ENCODE measurements at regions not wholly inside any gene's neighbourhood (a gene's known extent, or its start where the extent isn't known, plus 50 kb on each side); places are given as distances from the start of the nearest gene placed in this dataset.
"Not testable (repeated sequence)": the region's sequence is repeated elsewhere in the genome, so short reads cannot be mapped to it uniquely, and the experiment has no call there.

GRCh38 chr17:77822302-77823030 lies 136.0 kb upstream of the TNRC6C start:
- no peak for DNase-seq (ENCODE audit: low read depth in 2 of 2, low spot score in 1 of 2)

DNA sequence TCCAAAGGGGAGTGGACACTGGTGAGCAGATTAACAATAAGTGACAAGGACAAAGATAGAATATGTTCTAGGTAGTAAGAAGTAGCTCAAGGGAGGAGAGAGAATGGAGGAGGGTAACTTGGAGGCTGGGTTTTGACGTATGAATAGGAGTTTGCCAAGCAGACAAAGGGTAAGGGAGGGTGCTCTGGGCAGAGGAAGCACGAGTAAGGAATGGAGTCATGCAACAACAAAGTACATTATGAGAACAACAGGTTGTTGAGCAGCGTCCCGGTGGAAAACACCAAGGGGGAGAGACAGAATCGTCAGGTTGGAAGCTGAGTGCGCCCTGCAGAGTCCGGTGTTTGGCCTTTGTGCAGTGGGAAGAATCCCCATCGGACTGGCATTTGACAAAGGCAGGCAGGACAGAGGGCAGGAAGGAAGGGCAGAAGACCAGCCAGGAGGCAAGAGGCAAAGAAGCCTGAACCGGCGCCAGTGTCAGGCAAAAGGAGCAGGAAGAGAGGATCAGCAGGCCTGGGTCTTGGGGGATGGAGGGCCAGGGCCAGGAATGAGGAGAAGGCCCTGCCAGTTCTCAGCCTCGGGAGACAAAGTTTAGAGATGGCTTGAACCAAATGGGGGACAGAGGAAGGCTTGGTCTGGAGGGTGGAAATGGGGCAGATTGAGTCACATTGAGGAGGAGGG lies 134.3 kb upstream of the TNRC6C start:
- DNase-seq (ENCODE audit: low read depth in 2 of 2, low spot score in 1 of 2), result no peak

- no peak for DNase-seq (ENCODE audit: low read depth in 2 of 2, low spot score in 1 of 2)
Measured at GRCh38 chr17:77824780-77825280, 133.7 kb upstream of the TNRC6C start.

DNA sequence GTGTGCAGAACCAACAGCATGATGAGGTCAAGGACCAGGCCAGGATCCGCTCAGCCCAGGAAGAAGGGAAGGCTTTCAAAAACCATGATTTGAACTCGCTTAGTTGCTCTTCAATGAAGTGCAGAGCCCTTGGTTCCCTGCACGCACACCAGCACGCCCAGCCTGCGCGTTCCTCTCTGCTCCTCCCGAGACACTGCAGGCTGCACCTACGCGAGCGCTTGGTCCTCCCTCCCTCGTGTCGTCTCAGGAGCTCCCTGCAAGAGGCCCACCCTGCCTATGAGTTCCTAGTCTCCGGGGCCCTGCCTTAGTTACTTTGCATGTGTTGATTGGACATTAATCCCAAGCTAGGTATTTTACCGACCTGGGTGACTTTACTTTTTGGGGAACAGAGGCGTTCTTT lies 132.9 kb upstream of the TNRC6C start:
- no peak for DNase-seq (ENCODE audit: low read depth in 2 of 2, low spot score in 1 of 2)

- DNase-seq (ENCODE audit: low read depth in 2 of 2, low spot score in 1 of 2), result no peak
Measured at GRCh38 chr17:77826132-77826873, 132.2 kb upstream of the TNRC6C start.

DNA sequence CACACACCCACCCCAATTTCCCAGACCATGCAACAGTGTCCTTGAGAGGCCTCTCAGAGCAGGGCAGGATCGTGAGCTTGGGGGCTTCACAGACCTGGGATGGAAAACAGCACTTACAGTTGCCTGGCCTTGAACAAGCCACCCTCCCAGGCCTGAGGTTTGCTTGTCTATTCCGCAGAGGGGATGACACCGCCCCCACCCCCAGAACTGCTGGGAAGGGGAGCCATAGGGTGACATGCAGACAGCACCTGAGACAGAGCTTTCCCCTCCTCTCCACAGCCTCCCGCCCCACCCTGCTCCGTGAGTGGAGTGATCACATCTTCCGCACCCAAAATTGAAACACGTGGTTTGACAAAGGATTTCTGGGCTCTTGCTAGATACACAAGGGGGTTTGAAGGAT lies 131.5 kb upstream of the TNRC6C start:
- no peak for DNase-seq (ENCODE audit: low read depth in 2 of 2, low spot score in 1 of 2)

- no peak for DNase-seq (ENCODE audit: low read depth in 2 of 2, low spot score in 1 of 2)
Measured at GRCh38 chr17:77827511-77827910, 131.0 kb upstream of the TNRC6C start.

DNA sequence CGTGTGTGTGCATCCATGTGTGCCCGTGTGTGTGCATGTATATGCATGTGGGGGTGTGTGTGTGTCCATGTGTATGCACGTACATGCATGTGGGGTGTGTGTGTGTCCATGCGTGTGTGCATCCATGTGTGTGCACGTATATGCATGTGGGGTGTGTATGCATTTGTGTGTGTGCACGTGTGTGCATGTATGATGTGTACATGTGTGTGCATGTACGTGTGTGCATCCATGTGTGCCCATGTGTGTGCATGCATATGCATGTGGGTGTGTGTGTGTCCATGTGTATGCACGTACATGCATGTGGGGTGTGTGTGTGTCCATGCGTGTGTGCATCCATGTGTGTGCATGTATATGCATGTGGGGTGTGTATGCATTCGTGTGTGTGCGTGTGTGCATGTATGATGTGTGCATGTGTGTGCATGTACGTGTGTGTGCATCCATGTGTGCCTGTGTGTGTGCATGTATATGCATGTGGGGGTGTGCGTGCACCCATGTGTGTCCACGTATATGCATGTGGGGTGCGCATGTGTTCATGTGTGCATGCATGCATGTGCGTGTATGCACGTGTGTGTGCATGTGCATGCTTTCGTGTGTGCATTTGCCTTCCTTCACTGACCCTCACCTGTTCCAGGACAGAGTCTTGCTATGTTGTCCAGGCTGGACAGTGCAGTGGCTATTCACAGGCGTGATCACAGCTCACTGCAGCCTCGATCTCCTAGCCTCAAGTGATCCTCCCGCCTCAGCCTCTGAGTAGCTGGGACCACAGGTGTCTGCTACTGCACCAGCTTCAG lies 129.6 kb upstream of the TNRC6C start:
- no peak for DNase-seq (ENCODE audit: low read depth in 2 of 2, low spot score in 1 of 2)

DNA sequence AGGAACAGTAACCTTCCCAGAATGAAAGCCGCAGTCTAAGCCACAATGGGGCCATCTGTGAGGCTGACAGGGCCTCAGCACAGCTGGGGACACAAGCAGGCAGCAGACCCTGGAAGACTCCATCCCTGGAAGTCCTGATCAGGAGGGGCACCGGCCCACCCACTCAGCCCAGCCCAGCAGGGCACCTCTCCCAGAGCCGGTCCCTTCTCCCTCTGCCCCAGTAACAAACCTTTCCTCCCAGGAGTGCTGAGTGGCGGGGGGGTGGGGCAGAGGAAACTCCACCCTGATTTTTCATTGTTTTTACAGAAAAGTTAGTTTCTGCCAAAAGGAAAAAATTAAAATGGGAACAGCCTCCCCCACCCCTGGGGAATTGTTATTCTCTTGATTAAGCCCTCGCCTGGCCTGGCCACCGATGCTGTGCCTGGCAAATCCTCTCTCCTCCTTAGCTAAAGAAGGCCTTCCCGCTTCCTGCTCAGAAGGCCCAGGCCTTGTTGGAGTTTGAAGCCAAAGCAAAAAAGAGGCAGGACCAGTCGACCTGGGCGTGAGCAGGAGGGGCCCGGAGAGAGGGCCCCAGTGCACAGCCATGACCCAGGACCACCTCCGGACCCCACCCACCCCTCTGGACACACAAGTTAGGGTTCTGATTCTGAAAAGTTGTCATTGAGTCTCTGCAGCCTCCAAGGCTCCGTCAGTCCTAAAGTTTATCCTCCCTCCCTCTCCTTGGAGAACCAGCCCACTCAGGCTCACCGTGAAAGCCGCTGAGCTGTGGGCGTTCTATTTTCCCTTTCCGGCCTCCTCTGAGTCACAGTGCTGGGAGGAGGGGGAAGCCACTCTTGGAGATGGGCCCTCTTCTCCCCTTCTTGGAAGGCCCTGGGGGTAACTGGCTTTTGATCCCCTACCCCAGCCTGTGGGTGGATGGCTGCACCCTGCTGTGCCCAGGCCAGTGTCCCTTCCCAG lies 128.4 kb upstream of the TNRC6C start:
- no peak for DNase-seq (ENCODE audit: low read depth in 2 of 2, low spot score in 1 of 2)

DNA sequence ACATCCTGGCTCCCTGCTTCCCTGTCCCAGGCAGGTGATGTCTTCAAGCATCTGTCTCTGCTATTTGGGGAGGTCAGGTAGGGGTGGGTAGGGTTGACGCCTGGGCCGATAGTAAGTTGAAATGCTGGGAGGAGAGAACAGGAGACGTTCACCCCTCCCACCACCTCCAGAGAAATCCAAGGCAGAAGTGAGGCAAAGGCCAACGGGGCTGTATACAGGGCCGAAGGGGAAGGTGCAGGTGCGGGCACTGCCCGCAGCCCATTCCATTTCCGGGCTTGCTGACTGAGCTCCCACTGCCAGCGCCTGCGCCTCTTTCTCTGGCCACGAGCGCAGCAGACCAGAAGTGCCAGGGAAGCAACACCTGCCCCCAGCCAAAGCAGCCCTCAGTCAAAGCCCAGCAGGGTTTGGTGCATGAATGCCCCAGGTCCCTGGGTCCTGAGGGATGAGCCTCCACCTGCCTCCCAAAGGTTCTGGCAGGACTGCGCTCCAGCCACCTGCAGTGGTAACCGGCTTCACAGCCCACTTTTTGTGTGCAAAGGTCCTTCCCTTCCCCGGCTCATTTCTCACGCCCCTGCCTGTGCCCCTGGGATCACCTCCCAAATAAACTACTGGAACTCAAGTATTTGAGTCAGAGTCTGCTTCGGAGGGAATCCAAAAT lies 127.6 kb upstream of the TNRC6C start:
- no peak for DNase-seq (ENCODE audit: low read depth in 2 of 2, low spot score in 1 of 2)

GRCh38 chr17:77831474-77832179 lies 126.9 kb upstream of the TNRC6C start:
- no peak for DNase-seq (ENCODE audit: low read depth in 2 of 2, low spot score in 1 of 2)

- DNase-seq (ENCODE audit: low read depth in 2 of 2, low spot score in 1 of 2), result no peak
Measured at GRCh38 chr17:77832180-77832560, 126.3 kb upstream of the TNRC6C start.

DNA sequence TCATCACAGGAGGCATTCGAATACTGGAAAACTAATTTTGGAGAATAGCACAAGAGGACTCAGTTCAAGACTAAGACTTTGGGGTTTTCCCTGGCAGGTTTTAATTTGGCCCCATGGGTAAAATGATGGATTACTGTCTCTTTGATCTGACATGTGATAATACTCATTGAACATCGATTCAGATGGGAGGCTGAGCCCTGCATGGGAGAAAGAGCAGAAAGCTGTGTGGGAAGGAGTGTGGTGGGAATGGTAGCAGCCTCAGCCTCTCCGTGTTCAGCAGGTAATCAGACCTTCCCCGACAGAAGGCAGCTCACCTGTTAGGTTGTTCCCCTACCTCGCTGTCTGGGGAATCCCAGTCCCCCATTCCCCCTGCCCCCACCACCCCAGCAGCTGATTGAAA lies 124.7 kb upstream of the TNRC6C start:
- DNase-seq (ENCODE audit: low read depth in 2 of 2, low spot score in 1 of 2), result no peak

GRCh38 chr17:77834170-77835115 lies 124.1 kb upstream of the TNRC6C start:
- peak; percentile 33 to 67 for DNase-seq (ENCODE audit: low read depth in 2 of 2, low spot score in 1 of 2)

GRCh38 chr17:77836557-77837041 lies 121.9 kb upstream of the TNRC6C start:
- DNase-seq (ENCODE audit: low read depth in 2 of 2, low spot score in 1 of 2), result no peak

DNA sequence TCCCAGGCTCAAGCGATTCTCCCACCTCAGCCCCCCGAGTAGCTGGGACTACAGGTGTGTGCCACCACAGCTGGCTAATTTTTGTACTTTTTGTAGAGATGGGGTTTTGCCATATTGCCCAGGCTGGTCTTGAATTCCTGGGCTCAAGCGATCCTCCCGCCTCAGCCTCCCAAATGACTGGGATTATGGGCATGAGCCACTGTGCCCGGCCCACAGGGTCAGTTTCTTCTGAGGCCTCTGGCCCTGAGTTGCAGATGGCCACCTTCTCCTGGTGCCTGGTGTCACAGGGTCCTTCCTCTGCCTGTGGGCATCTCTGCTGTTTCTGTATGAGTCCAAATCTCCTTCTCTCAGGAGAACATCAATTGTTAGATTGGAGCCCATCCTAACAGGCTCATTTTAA lies 121.4 kb upstream of the TNRC6C start:
- DNase-seq (ENCODE audit: low read depth in 2 of 2, low spot score in 1 of 2), result not testable (repeated sequence)

GRCh38 chr17:77837917-77838316 lies 120.6 kb upstream of the TNRC6C start:
- no peak for DNase-seq (ENCODE audit: low read depth in 2 of 2, low spot score in 1 of 2)
